HFFc6 (cell line): ENCODE measurements at regions not wholly inside any gene's neighbourhood (a gene's known extent, or its start where the extent isn't known, plus 50 kb on each side); places are given as distances from the start of the nearest gene placed in this dataset.

Experiments
- DNase-seq: peaks from one replicate; pipeline ENCODE4 v3.0.0-alpha.2; 2018
- H3K27ac Mint-ChIP-seq: 2 replicates; pipeline ENCODE4 v1.8.0; 2020; ENCODE audit warnings: mild to moderate bottlenecking, mixed read lengths
- H3K27me3 Mint-ChIP-seq: 2 replicates; pipeline ENCODE4 v1.8.0; 2021; ENCODE audit warnings: mild to moderate bottlenecking, moderate library complexity, mixed read lengths; ENCODE audit not compliant: insufficient read depth
- H3K36me3 Mint-ChIP-seq: 2 replicates; pipeline ENCODE4 v1.8.0; 2021; ENCODE audit warnings: low read depth, mixed read lengths
- H3K4me1 Mint-ChIP-seq: 2 replicates; pipeline ENCODE4 v1.8.0; 2020; ENCODE audit warnings: low read depth, mixed read lengths
- H3K4me3 Mint-ChIP-seq: 2 replicates; pipeline ENCODE4 v1.8.0; 2020; ENCODE audit warnings: mild to moderate bottlenecking, moderate library complexity, mixed read lengths
- H3K9me3 Mint-ChIP-seq: 2 replicates; pipeline ENCODE4 v1.8.0; 2020; ENCODE audit warnings: mild to moderate bottlenecking, mixed read lengths
- CTCF ChIP-seq: fragments of 200-600 bp; sonication (generic); IDR thresholded peaks from 2 replicates; pipeline ENCODE4 v1.5.0; 2021; ENCODE audit warnings: antibody characterized with exemption, mild to moderate bottlenecking

DNA sequence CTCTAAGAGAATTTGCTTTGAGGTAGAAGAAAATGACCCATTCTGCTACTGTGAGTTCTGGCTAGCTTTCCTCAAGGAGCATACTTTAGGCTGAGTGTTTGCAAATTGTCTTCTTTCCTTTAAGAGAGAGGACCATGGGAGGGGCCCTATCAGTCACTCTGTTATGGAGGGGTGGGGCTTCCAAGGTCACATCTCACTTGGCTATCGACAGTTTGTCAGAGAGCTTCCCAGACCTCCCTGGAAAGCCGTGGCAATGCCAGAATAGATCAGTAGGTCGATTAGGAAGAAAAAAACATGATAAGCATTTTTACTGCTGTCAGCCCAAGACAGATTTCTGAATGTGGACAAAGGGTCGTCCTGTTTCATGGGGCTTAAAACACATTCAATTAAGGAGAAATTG lies 93.3 kb downstream of the OXGR1 start:
- H3K4me3 Mint-ChIP-seq: no peak overlapping the region
- H3K36me3 Mint-ChIP-seq: no peaks in the 10 kb centered on the region
- no peak overlapping the region for H3K27ac Mint-ChIP-seq
- DNase-seq: no peak
- no peaks in the 10 kb centered on the region for H3K27me3 Mint-ChIP-seq
- H3K9me3 Mint-ChIP-seq: peaks cover 10% of the 10 kb centered on the region
- no peaks in the 10 kb centered on the region for H3K4me1 Mint-ChIP-seq
- TF ChIP-seq CTCF: no peak

GRCh38 chr13:96899946-96900345 lies 94.3 kb downstream of the OXGR1 start:
- no peak for TF ChIP-seq CTCF
- Mint-ChIP-seq H3K27me3 (no peaks in the 10 kb centered on the region), H3K4me3 (no peak overlapping the region), H3K36me3 (no peaks in the 10 kb centered on the region), H3K27ac (no peak overlapping the region), H3K4me1 (no peaks in the 10 kb centered on the region), H3K9me3 (peaks cover 21% of the 10 kb centered on the region)
- DNase-seq: no peak

DNA sequence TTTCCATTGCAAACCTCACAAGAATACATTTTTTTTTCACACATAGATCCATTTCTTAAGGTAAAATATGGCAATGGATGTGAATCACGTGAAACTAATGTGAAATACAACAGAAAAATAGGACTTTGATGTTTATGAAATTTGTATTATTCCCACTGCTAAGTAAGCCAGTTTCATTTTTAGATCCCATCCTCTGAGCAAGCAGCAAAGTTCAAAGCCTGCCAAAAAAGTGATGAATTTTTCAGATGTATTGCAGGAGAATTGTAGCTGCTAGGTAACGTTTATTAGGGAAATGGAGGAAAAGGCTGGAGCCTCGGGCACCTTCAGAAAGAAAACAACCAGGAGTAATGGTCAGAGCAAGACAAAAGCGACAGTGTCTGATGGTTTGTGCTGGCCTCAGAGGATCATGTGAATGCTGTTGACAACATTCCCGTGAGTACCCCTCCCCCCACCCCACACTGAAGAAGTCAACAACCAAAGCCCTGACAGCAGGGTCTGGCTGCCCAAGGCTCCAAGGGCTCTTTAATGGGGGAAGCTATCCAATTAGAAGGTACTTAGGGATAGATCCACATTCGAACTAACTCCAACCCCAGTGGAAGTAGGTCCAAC lies 95.5 kb downstream of the OXGR1 start:
- no peak for DNase-seq
- no peak for TF ChIP-seq CTCF
- H3K4me3 Mint-ChIP-seq: no peak overlapping the region
- peaks cover 22% of the 10 kb centered on the region for H3K9me3 Mint-ChIP-seq
- H3K27me3 Mint-ChIP-seq: peaks cover 2% of the 10 kb centered on the region; the same call in 1 of the 2 replicates
- H3K4me1 Mint-ChIP-seq: no peaks in the 10 kb centered on the region
- no peaks in the 10 kb centered on the region for H3K36me3 Mint-ChIP-seq
- no peak overlapping the region for H3K27ac Mint-ChIP-seq

DNA sequence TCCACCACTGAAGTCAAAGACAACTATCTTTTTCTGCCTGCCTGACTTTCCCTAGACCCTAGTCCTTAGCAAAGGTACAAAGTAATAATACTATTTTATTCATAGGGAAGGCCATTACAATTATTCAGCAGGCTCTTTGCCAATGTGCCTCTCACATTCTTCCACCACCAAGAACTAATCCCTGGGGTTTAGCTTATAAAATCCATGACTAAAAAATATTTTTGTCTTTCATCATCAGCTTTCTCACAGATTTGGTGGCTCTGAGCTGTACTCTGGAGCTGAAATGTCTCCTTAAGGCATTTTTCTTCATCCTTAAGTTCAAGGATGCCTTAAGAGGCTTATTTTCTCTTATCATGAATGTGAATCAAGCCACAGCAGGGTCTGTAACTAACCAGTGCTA lies 96.1 kb downstream of the OXGR1 start:
- no peak overlapping the region for H3K4me3 Mint-ChIP-seq
- H3K27ac Mint-ChIP-seq: no peak overlapping the region
- peak; percentile 27 for DNase-seq
- H3K36me3 Mint-ChIP-seq: no peaks in the 10 kb centered on the region
- peaks cover 22% of the 10 kb centered on the region for H3K9me3 Mint-ChIP-seq
- H3K27me3 Mint-ChIP-seq: peaks cover 2% of the 10 kb centered on the region; the same call in 1 of the 2 replicates
- H3K4me1 Mint-ChIP-seq: no peaks in the 10 kb centered on the region
- no peak for TF ChIP-seq CTCF
